ENCODE measurements at regions not wholly inside any gene's neighbourhood (a gene's known extent, or its start where the extent isn't known, plus 50 kb on each side); places are given as distances from the start of the nearest gene placed in this dataset.

DNA sequence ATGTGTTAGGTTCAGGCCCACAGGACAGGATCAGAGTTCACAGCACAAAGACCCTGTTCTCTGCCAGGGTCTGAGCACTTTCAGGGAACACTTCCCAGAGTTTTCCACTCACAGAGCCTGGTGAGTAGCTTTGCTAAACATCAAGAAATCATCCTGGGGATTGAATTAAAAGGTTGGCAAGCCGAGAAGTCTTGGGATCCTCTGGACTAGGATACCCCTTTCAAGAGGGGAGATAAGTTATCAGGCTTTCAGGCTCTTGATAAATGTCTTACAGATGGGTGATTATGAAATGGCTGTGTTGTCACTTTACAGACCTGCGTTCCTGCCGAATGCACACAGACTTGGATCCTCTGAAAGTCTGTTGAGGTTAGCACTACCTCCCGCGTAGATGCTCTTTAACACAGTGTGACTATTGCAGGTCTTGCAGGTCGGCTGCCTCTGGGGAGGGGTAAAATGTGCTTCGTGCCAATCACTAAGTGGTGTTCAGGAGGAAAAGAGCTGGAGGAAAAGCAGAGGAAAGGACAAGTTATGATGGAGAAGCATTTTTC, 473.5 kb upstream of the AKR1E2 start:
- no peak overlapping the region for H3K4me3 Mint-ChIP-seq
- TF ChIP-seq, protein P1, sequence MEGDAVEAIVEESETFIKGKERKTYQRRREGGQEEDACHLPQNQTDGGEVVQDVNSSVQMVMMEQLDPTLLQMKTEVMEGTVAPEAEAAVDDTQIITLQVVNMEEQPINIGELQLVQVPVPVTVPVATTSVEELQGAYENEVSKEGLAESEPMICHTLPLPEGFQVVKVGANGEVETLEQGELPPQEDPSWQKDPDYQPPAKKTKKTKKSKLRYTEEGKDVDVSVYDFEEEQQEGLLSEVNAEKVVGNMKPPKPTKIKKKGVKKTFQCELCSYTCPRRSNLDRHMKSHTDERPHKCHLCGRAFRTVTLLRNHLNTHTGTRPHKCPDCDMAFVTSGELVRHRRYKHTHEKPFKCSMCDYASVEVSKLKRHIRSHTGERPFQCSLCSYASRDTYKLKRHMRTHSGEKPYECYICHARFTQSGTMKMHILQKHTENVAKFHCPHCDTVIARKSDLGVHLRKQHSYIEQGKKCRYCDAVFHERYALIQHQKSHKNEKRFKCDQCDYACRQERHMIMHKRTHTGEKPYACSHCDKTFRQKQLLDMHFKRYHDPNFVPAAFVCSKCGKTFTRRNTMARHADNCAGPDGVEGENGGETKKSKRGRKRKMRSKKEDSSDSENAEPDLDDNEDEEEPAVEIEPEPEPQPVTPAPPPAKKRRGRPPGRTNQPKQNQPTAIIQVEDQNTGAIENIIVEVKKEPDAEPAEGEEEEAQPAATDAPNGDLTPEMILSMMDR (IDR thresholded peaks at IDR 0.05; ENCODE audit: unreplicated experiment), result no peak
- no peaks in the 10 kb centered on the region for H3K36me3 Mint-ChIP-seq
- H3K9me3 Mint-ChIP-seq, result peaks cover 4% of the 10 kb centered on the region
- peak overlapping the region; percentile 47 for H3K27ac Mint-ChIP-seq
- H3K27me3 Mint-ChIP-seq (ENCODE audit: low read depth), result no peaks in the 10 kb centered on the region
- H3K4me1 Mint-ChIP-seq, result peaks cover 30% of the 10 kb centered on the region
- DNase-seq (ENCODE audit: low spot score in 2 of 2, unreplicated experiment in 2 of 2), result no peak

DNA sequence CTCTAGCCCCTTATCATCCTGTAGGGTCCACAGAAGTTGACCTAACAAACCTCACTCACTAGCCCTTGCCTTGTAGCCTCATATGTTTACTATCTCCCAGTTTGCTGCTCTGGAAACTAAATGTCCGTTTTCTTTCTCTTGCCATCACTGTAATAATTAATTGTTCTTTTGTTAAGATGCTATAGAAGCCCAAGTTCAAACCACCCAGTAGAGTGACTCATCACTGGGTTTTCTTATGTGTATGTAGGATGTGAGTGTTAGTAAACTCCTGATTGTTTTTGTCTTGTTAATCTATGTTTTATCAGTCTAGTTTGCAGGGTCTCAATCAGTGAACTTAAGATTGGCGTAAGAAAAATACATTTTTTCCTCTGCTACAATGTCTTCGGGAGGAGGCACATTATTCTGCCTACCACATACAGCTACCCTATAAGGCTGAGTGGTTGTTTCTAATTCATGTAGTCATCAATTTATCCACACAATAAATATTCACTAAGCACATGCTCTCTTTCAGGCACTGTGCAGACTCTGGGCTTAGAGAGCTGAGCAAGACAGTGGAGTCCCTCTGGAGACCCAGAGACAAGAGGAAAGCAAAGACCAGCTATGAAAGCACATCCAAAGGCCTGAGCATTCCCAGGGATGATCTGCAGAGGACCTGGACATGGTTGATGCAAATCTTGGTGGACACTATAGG, 474.1 kb upstream of the AKR1E2 start:
- Mint-ChIP-seq H3K4me3 (no peak overlapping the region), H3K27me3 (ENCODE audit: low read depth) (no peaks in the 10 kb centered on the region), H3K27ac (no peak overlapping the region), H3K36me3 (no peaks in the 10 kb centered on the region), H3K4me1 (peaks cover 30% of the 10 kb centered on the region), H3K9me3 (peaks cover 4% of the 10 kb centered on the region)
- TF ChIP-seq, protein P1 (IDR thresholded peaks at IDR 0.05; ENCODE audit: unreplicated experiment), result no peak
- DNase-seq (ENCODE audit: low spot score in 2 of 2, unreplicated experiment in 2 of 2), result no peak

DNA sequence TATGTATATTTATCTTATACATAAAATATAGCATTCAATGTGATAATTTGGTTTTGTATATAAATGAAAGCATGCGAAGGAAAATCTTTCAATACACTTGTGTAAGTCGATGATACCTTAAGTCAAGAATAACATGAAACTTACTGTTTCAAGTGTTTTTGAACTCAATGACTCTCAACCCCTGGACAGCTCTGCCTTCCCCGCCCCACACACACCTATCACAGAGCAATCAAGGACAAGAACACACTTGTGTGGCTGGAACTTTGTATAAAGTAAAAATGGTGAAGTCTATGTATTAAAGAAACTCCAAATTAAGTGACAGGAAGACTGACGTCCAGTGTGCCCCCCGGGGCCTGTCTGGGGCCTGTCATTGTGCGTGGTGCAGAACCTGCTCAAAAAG, 478.6 kb upstream of the AKR1E2 start:
- DNase-seq (ENCODE audit: low spot score in 2 of 2, unreplicated experiment in 2 of 2), result no peak
- Mint-ChIP-seq H3K27ac (no peak overlapping the region), H3K9me3 (peaks cover 4% of the 10 kb centered on the region), H3K4me1 (peaks cover 26% of the 10 kb centered on the region), H3K36me3 (no peaks in the 10 kb centered on the region), H3K27me3 (ENCODE audit: low read depth) (no peaks in the 10 kb centered on the region), H3K4me3 (no peak overlapping the region)
- TF ChIP-seq, protein P1 (IDR thresholded peaks at IDR 0.05; ENCODE audit: unreplicated experiment), result no peak

DNA sequence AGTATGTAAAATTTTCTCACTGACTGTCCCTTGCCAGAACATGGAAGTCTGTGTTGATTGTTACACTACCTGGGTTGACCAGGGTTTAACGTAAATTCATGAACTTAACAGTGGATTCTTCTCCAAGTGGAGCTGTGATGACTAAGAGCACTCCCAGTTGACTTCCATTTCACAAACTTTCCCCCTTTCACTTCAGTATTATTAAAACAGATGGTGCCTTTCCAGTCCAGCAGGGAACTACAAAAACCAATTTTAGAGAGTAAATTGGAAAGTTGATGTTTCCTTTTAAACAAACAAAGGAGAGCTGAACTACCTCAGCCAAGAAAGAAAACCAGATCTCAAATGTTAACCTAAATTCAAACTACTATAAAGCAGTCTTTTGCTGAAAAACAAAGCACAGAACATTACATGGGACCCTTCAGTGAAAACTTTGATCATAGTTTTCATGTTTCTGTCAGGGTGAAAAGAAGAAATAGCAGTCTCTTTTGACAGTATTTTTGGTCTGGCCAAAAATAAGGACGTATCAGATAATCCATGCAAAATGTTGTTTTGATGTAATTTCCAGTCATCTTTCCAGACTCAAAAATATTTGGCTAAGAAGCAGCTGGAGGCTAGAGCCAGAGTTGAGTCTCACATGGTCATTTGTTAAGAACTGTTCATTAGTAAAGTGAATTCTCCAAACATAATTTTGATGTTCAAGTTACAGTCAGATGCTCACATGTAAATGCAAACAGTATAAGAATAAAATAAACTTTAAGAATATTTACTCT, 479.9 kb upstream of the AKR1E2 start:
- TF ChIP-seq, protein P1 (IDR thresholded peaks at IDR 0.05; ENCODE audit: unreplicated experiment), result no peak
- no peaks in the 10 kb centered on the region for H3K36me3 Mint-ChIP-seq
- H3K4me1 Mint-ChIP-seq, result peaks cover 18% of the 10 kb centered on the region
- H3K27ac Mint-ChIP-seq, result peak overlapping the region; percentile 74
- H3K27me3 Mint-ChIP-seq (ENCODE audit: low read depth), result no peaks in the 10 kb centered on the region
- DNase-seq (ENCODE audit: low spot score in 2 of 2, unreplicated experiment in 2 of 2), result no peak
- H3K9me3 Mint-ChIP-seq, result peaks cover 4% of the 10 kb centered on the region
- no peak overlapping the region for H3K4me3 Mint-ChIP-seq

DNA sequence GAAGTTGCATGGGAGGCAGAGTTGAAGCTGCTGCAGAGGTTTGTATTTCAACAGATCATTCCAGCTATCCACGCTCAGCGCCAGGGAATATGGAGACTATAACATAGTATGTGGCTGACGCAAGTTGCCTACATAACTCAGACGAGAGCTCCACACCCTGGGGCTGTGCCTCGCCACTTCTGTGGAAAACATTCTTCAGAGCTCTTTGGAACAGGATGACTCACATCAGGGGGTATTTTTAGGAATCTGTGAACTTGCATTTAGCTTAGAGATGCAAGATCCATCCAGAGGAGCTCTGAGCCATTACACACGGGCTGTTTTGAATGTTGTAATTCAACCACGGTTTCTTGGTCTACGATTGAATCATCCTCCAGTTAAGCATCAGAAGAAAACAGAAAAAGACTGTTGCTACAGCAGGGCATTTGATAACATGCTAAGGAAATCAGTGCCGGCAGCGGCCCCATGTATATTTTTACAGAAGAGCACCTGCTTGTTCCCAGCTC, 481.5 kb upstream of the AKR1E2 start:
- peak in 1 of 2 experiments; percentile 55 for DNase-seq (ENCODE audit: low spot score in 2 of 2, unreplicated experiment in 2 of 2)
- peak overlapping the region; percentile 80 for H3K27ac Mint-ChIP-seq
- TF ChIP-seq, protein P1 (IDR thresholded peaks at IDR 0.05; ENCODE audit: unreplicated experiment), result no peak
- H3K4me3 Mint-ChIP-seq, result no peak overlapping the region
- H3K9me3 Mint-ChIP-seq, result peaks cover 4% of the 10 kb centered on the region
- peaks cover 18% of the 10 kb centered on the region for H3K4me1 Mint-ChIP-seq
- no peaks in the 10 kb centered on the region for H3K27me3 Mint-ChIP-seq (ENCODE audit: low read depth)
- no peaks in the 10 kb centered on the region for H3K36me3 Mint-ChIP-seq
